ENCODE measurements at regions not wholly inside any gene's neighbourhood (a gene's known extent, or its start where the extent isn't known, plus 50 kb on each side); places are given as distances from the start of the nearest gene placed in this dataset.
"Not testable (repeated sequence)": the region's sequence is repeated elsewhere in the genome, so short reads cannot be mapped to it uniquely, and the experiment has no call there.

- TF ChIP-seq ZFX (IDR thresholded peaks at IDR 0.05) = no peak
- TF ChIP-seq CTCF (conservative IDR thresholded peaks at IDR 0.05) = no peak
- H3K27ac ChIP-seq = no peak overlapping the region
Observed at GRCh38 chr21:15207635-15208370, 143.0 kb upstream of the NRIP1 start.

- no peak overlapping the region for H3K27ac ChIP-seq
- no peak for TF ChIP-seq ZFX (IDR thresholded peaks at IDR 0.05)
- no peak for TF ChIP-seq CTCF (conservative IDR thresholded peaks at IDR 0.05)
Observed at GRCh38 chr21:15208786-15209185, 144.0 kb upstream of the NRIP1 start.

- no peak overlapping the region for H3K27ac ChIP-seq
- TF ChIP-seq CTCF (conservative IDR thresholded peaks at IDR 0.05) (no peak), ZFX (IDR thresholded peaks at IDR 0.05) (no peak)
Observed at GRCh38 chr21:15209224-15209623, 144.4 kb upstream of the NRIP1 start.

- TF ChIP-seq ZFX (IDR thresholded peaks at IDR 0.05) (no peak), CTCF (conservative IDR thresholded peaks at IDR 0.05) (no peak)
- no peak overlapping the region for H3K27ac ChIP-seq
Observed at GRCh38 chr21:15210235-15210678, 145.5 kb upstream of the NRIP1 start.

- TF ChIP-seq ZFX (IDR thresholded peaks at IDR 0.05) (no peak), CTCF (conservative IDR thresholded peaks at IDR 0.05) (no peak)
- no peak overlapping the region for H3K27ac ChIP-seq
Observed at GRCh38 chr21:15211491-15212133, 146.8 kb upstream of the NRIP1 start.

GRCh38 chr21:15212206-15212605 is 147.4 kb upstream of the NRIP1 start:
- H3K27ac ChIP-seq = no peak overlapping the region
- TF ChIP-seq CTCF (conservative IDR thresholded peaks at IDR 0.05) (no peak), ZFX (IDR thresholded peaks at IDR 0.05) (no peak)

- not testable (repeated sequence) for H3K27ac ChIP-seq
Observed at GRCh38 chr21:15218476-15218875, 153.7 kb upstream of the NRIP1 start.

Measured in C4-2B (cell line).